Heart right ventricle (tissue), 16 donors: ENCODE measurements at regions not wholly inside any gene's neighbourhood (a gene's known extent, or its start where the extent isn't known, plus 50 kb on each side); places are given as distances from the start of the nearest gene placed in this dataset.

Experiments used
- ATAC-seq, 8 donors: fragments of 200-7000 bp; cut with Tn5 transposase; one replicate each; pipeline ENCODE4 v1.9.1; 2020; ENCODE audit warnings: mild to moderate bottlenecking in 8 of 8, moderate library complexity in 8 of 8, moderate number of reproducible peaks in 1 of 8
- DNase-seq, 2 donors: peaks; one replicate each; pipeline ENCODE4 v3.0.0-alpha.2; 2020
- H3K27ac ChIP-seq, 10 donors: fragments of 200-600 bp; sonication (generic) in 2 of 10; one replicate each; pipeline versions ENCODE4 v1.5.0 to v1.8.0; 2020 to 2022; ENCODE audit warnings: mild to moderate bottlenecking in 3 of 10
- H3K27me3 ChIP-seq, 7 donors: fragments of 200-600 bp; one replicate each; pipeline ENCODE4 v1.8.0; 2021 to 2022; ENCODE audit warnings: mild to moderate bottlenecking in 2 of 7
- H3K36me3 ChIP-seq, 9 donors: fragments of 200-600 bp; sonication (generic) in 1 of 9; one replicate each; pipeline versions ENCODE4 v1.5.0 to v1.8.0; 2020 to 2022; ENCODE audit warnings: mild to moderate bottlenecking in 2 of 9
- H3K4me1 ChIP-seq, 9 donors: fragments of 200-600 bp; sonication (generic) in 1 of 9; one replicate each; pipeline versions ENCODE4 v1.5.0 to v1.8.0; 2020 to 2022; ENCODE audit warnings: mild to moderate bottlenecking in 4 of 9
- H3K4me3 ChIP-seq, 10 donors: fragments of 200-600 bp; sonication (generic) in 2 of 10; one replicate each; pipeline versions ENCODE4 v1.5.0 to v1.8.0; 2020 to 2022; ENCODE audit warnings: mild to moderate bottlenecking in 7 of 10, moderate library complexity in 2 of 10
- H3K9me3 ChIP-seq, 11 donors: fragments of 200-600 bp in 10 of 11; sonication (generic) in 2 of 11; one replicate each; pipeline versions ENCODE4 v1.5.0 to v1.8.0; 2013 to 2022; ENCODE audit warnings: mild to moderate bottlenecking in 2 of 11, control low read depth in 1 of 11, moderate library complexity in 1 of 11
- WGBS, 2 donors: extraction: QIAGEN DNeasy Blood & Tissue Kit; methylation state at CpG; one replicate each; pipeline ENCODE4 v1.1.7; 2013; ENCODE audit warnings: inconsistent platforms in 1 of 2; 5-methylcytosine and 5-hydroxymethylcytosine counted together
- intact Hi-C, 10 donors: fragments of 100-400 bp; cut with DNase I; formaldehyde crosslinking; loops; one replicate each; pipeline versions ENCODE4 v1.11.1 to v1.14.2; 2022
- TF ChIP-seq, protein P1 (sequence below), 9 donors: fragments of 200-600 bp; sonication (generic) in 2 of 9; IDR thresholded peaks; one replicate each; pipeline versions ENCODE4 v1.5.0 to v1.8.0; 2021 to 2022; ENCODE audit warnings: antibody characterized with exemption in 9 of 9, mild to moderate bottlenecking in 5 of 9, moderate library complexity in 1 of 9
- donor health status: Arrhythmogenic right ventricular cardiomyopathy.
- donor health status: ischemic (EF 13 %, LVEDD 7.1; RV severe dilation, severe dysfunction).
- donor health status: healthy with polysubstance abuse.
- donor health status: DM: no; HTN: yes; CAD: no.
- donor health status: DM: no; HTN: no; CAD: no.
- donor health status: ischemic (EF 25% LVEDD 6.9; RV normal size, moderate dysfunction).
- donor health status: ischemic (EF 25% LVEDD 5.7; RV mildly dilated, moderate dysfunction).
- donor health status: healthy.
- donor health status: DM: yes; HTN: yes; CAD: no.
- donor health status: Ischemic cardiomyopathy.
- donor health status: ischemic (EF 35%, LVEDD 5.7; RV mildly dilated, moderate dysfunction).
- donor health status: nonischemic (EF 11% LVEDD 7.7; RV severe dilation, severe dysfunction).
- donor health status: DM: yes; HTN: yes; CAD: no.
- donor health status: PGD.
- donor health status: ischemic (EF 29% LVEDD 5.4; RV normal size, mild dysfunction).
- donor health status: nonischemic (EF 23%, LVEDD 6.1; RV moderate dilation, normal function).

DNA sequence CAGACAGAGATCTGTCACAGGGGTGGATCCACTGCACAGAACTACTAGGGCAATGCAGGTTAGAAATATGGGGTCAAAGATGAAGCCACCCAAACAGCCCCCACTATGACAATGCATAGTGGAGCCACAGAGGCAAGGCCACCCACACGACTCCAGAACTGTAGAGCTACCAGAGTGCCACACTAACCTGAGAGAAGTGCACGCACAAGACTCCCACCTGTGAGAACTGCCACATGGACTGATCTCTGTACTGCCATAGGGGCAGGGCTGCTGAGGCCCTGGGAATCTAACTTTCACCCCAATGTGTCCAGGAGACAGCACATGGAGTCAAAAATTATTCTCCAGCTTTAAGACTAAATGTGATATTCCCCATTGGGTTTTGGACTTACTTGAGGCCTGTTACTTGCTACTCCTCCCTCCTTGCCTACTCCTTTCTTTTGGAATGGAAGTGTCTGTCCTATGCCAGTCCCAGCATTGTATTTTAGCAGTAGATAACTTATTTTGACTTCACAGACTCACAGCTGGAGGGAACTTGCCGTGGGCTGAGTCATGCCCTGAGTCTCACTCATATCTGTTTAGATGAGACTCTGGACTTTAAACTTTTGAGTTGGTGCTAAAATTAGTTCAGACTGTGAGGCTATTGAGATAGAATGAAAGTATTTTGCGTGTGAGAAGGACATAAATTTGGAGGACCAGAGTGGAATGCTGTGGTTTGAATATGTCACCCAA lies 853.3 kb downstream of the MAT2B start:
- no peaks in the 10 kb centered on the region for H3K36me3 ChIP-seq
- no peak overlapping the region for H3K4me3 ChIP-seq
- ATAC-seq = no peak
- no peak for DNase-seq
- H3K9me3 ChIP-seq = no peaks in the 10 kb centered on the region
- no peaks in the 10 kb centered on the region for H3K4me1 ChIP-seq
- WGBS, 2 donors = 57 to 61% methylated on average over 4 of the region's 4 CpGs
- intact Hi-C loops = loop anchor here in 1 of 10 donors (5.0 kb wide), 1 partner anchor 1549 kb away; no protein-coding TSS in a partner anchor
- H3K27me3 ChIP-seq = no peaks in the 10 kb centered on the region
- TF ChIP-seq, protein P1, sequence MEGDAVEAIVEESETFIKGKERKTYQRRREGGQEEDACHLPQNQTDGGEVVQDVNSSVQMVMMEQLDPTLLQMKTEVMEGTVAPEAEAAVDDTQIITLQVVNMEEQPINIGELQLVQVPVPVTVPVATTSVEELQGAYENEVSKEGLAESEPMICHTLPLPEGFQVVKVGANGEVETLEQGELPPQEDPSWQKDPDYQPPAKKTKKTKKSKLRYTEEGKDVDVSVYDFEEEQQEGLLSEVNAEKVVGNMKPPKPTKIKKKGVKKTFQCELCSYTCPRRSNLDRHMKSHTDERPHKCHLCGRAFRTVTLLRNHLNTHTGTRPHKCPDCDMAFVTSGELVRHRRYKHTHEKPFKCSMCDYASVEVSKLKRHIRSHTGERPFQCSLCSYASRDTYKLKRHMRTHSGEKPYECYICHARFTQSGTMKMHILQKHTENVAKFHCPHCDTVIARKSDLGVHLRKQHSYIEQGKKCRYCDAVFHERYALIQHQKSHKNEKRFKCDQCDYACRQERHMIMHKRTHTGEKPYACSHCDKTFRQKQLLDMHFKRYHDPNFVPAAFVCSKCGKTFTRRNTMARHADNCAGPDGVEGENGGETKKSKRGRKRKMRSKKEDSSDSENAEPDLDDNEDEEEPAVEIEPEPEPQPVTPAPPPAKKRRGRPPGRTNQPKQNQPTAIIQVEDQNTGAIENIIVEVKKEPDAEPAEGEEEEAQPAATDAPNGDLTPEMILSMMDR (IDR thresholded peaks at IDR 0.05) = no peak
- no peak overlapping the region for H3K27ac ChIP-seq

DNA sequence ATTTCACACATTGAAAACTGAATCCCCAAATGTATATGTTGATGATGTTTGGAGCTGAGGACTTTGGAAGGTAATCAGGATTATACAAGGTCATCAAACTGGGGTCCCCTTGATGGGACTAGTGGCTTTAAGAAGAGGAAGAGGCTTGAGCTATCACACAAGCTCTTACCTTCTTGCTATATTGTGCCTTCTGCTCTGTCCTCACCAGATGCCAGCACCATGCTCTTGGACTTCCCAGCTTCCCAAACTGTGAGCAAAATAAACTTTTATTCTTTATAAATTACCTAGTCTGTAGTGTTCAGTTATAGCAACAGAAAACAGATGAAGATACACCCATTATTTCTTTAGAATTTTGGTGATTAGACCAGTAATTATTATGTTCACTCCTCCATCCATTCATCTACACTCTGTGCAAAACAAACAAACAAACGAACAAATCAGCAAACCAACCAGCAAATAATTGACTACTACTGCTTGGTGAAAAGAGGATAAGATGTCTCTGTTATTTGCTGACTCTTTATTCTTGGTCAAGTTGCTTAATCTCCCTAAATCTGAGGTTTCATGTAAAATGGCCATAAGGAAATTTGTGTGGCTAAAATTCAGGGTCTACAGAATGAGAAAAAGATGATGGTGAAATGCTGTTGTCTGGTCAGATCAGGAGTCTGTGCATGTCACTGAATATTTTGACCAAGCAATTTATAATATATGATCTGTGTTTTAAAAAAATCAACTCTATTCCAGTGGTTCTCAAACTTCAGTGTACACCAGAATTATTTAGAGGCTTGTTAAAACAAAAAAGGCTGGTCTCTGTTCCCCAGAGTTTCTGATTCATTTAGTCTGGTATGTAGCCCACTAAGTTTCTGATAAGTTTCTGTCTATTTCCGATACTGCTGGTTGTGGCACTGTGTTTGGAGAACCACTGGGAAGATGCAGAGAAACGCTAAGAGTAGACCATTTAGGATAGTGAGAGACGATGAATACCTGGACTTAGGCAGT lies 854.1 kb downstream of the MAT2B start:
- TF ChIP-seq, protein P1 (IDR thresholded peaks at IDR 0.05) = no peak
- no peaks in the 10 kb centered on the region for H3K36me3 ChIP-seq
- ATAC-seq (no peak), DNase-seq (no peak)
- H3K9me3 ChIP-seq = no peaks in the 10 kb centered on the region
- H3K27me3 ChIP-seq = no peaks in the 10 kb centered on the region
- no peaks in the 10 kb centered on the region for H3K4me1 ChIP-seq
- 74 to 84% methylated on average over 4 of the region's 4 CpGs for WGBS, 2 donors
- H3K4me3 ChIP-seq = no peak overlapping the region
- H3K27ac ChIP-seq = no peak overlapping the region
- intact Hi-C loops = loop anchor here in 1 of 10 donors (5.0 kb wide), 1 partner anchor 1548 kb away; no protein-coding TSS in a partner anchor

DNA sequence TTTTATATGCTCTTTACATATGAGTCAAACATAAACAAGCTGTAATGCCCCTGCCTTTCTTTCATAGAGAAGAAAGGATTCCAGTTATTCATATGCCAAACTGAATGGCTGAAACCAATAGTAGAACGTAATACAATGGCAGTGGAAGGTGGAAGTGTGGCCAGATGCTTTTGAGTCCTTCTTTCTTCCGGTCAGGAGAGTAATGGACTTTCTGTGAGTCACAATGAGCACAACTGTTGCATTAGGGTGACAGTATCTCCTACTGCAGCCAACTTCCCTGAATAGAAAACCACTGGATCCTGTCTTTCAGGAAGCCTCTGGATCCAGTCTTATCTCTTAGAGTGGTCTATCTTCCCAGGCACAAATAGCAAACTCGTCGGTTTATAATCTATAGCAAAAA lies 855.2 kb downstream of the MAT2B start:
- no peaks in the 10 kb centered on the region for H3K9me3 ChIP-seq
- ATAC-seq (no peak), DNase-seq (no peak)
- no peaks in the 10 kb centered on the region for H3K27me3 ChIP-seq
- H3K4me3 ChIP-seq = no peak overlapping the region
- TF ChIP-seq, protein P1 (IDR thresholded peaks at IDR 0.05) = no peak
- 47 to 62% methylated on average over 4 of the region's 4 CpGs for WGBS, 2 donors
- intact Hi-C loops = no loop called here
- H3K36me3 ChIP-seq = no peaks in the 10 kb centered on the region
- no peak overlapping the region for H3K27ac ChIP-seq
- H3K4me1 ChIP-seq = no peaks in the 10 kb centered on the region

DNA sequence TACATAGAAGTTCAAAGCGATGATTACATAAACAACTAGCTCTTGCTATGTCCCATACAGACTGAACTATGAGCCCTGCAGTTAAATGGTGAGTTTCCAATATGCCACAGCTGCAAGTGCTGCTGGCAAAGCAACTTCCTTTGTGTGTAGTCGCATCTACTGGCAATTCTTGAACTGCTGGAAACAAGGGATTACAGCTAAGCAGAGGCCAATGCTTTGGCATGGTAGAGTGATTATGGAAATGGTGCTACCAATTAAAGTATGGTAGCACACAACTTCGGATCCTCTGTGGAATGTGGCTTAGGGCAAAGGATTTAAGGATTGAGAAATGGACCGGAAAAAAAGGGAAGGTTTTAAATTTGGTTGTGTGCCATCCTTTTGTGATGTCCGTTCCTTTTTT lies 856.6 kb downstream of the MAT2B start:
- intact Hi-C loops = no loop called here
- WGBS, 2 donors = 80 to 84% methylated on average over 5 of the region's 5 CpGs
- DNase-seq (no peak), ATAC-seq (no peak)
- no peaks in the 10 kb centered on the region for H3K27me3 ChIP-seq
- no peaks in the 10 kb centered on the region for H3K4me1 ChIP-seq
- no peaks in the 10 kb centered on the region for H3K9me3 ChIP-seq
- TF ChIP-seq, protein P1 (IDR thresholded peaks at IDR 0.05) = no peak
- no peak overlapping the region for H3K4me3 ChIP-seq
- H3K36me3 ChIP-seq = no peaks in the 10 kb centered on the region
- H3K27ac ChIP-seq = no peak overlapping the region
